HG03342 (cell line): ENCODE measurements at regions not wholly inside any gene's neighbourhood (a gene's known extent, or its start where the extent isn't known, plus 50 kb on each side); places are given as distances from the start of the nearest gene placed in this dataset.

Experiments
- ATAC-seq: cut with Tn5 transposase; IDR thresholded peaks from one replicate; pipeline ENCODE4 v1.9.1; 2021; ENCODE audit warnings: mild to moderate bottlenecking, moderate library complexity; ENCODE audit not compliant: unreplicated experiment

- ATAC-seq: no peak
Measured at GRCh38 chr5:125564317-125564975, 818.0 kb upstream of the ZNF608 start.

GRCh38 chr5:125574491-125575044 lies 828.1 kb upstream of the ZNF608 start:
- no peak for ATAC-seq

GRCh38 chr5:125575171-125575890 lies 828.9 kb upstream of the ZNF608 start:
- ATAC-seq: no peak

DNA sequence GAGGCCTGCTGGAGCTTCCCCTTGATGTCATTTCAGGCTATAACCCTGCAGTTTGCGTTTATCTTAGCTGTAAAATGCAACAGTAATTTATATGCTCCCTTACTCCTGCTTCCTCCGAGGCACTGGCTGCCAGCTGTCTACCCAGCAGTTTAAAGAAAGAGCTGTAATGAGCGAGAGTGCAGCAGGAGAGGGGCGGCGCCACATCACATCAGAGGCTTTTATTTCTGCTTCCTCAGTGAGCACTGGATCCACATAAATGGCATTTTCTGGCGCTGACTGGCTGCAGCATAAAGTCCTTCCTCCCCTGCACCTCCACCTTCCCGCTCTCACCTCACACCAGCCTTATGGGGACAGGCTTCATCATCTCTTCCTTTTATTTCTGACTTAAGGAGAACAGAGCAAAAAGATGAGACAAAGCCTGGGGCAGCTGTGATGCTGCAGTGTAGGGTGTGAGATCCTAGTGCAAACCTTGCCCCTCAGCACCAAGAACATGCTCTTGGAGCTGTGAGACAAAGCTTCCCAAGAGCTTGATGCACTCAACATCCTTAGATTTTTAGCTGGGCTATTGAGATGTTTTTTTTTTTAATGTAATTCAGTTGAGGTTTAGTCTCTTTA lies 829.6 kb upstream of the ZNF608 start:
- no peak for ATAC-seq

DNA sequence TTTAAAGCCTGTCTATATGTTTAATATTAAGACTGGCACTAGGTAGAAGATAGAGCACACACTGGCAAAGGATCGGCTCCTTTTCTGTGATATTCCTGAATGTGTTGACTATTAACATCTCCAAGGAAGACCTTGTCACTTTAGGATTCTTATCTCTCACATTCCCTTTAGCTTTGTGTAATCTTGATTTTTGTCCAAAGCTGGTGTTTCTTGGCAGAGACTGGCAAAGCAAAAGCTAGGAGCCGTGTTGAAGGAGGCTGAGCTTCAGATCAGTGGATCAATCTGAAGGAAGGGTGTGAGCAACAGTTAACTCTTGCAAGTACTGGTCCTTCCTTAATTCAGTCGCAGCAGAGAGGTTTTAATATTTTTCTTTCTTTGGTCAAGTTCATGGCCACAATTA lies 830.4 kb upstream of the ZNF608 start:
- ATAC-seq: no peak

DNA sequence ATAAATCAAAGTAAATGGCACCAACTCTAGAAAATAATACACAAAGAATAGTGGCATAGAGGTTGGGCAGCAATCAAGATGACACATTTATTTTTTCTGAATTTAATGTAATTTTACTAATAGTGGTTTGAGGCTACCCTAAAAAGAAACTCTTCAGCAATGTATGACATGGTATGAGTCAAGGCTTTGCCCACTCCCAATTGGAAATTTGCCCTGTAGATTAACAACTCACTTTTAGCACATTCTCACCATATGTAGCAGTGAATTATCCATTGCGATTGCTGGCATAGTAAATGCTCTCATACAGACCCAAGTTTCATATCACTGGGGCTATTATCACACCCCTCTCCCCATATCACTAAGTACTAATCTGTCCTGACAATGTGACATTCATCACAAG lies 832.1 kb upstream of the ZNF608 start:
- ATAC-seq: no peak

DNA sequence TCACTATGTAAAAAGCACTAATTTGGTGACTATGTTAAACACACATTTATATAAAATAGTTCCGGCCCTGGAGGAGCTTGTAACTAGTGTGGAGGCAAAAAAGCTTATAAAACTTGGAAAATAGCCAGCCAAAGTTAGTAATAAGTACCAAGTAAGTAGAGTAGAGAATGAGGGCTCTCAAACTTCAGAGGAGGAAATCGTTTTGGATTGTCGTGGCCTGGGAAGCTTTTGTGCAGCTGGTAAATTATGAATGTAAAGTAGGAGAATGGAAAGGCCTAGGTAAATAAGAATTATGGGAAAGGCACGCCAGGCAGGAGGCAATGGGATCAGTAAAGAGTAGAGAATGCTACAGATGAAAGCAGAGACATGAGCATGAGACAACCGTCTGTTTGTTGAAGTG lies 832.7 kb upstream of the ZNF608 start:
- no peak for ATAC-seq

DNA sequence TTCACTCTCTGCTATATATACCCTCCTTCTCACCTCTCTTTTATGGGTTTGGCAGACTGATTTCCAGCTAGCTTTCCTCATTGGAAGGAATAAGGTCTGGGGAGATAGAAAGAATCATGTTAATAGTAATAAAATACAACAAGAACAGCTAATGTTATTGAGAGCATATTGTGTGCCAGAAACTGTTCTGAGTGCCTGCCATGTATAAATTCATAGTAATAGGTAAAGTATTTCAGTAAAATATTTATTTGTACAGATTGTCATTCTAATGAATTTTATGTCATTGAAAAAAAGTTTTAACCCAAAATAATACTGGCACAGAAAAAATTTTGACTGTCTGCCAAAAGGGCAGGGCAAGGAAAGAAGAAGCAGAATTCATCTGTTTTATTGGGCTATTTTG lies 834.9 kb upstream of the ZNF608 start:
- no peak for ATAC-seq

GRCh38 chr5:125582352-125582751 lies 835.9 kb upstream of the ZNF608 start:
- ATAC-seq: no peak

GRCh38 chr5:125583321-125584139 lies 837.1 kb upstream of the ZNF608 start:
- no peak for ATAC-seq

DNA sequence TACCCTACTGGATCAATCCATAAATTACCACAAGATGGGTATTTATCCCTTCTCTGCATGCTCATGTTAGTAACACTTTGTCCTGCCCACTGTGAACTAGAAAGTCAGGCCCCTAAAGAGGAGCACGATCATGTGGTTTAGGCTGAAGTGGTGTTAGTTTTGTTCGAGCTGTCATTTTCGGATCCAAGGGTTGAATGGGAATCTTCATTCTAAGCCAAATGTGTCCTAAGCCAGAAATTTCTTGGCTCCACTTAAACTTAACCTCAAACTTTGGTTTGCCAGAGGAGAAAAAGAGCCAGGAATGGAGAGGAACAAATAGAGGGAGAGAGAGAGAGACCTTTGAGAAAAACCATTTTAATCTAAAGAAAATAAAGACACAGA lies 837.7 kb upstream of the ZNF608 start:
- ATAC-seq: no peak

- no peak for ATAC-seq
Measured at GRCh38 chr5:125587631-125588030, 835.6 kb upstream of the GRAMD2B start.

DNA sequence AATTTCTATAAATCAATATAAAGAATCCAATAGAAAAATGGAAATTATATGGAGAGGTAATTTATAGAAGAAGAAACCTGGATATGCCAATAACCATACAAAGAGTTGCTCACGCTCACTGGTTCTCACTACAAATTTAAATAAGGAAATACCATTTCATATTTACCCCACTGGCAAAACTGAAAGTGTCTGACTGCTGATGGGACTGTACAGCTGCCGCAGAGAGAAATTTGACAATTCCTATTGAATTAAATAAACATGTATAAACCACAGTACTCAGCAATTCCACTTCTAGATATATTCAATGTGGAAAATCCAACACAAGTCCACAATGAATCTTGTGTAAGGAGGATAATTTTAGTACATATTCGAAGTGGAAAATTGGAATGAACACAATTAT lies 830.4 kb upstream of the GRAMD2B start:
- no peak for ATAC-seq

DNA sequence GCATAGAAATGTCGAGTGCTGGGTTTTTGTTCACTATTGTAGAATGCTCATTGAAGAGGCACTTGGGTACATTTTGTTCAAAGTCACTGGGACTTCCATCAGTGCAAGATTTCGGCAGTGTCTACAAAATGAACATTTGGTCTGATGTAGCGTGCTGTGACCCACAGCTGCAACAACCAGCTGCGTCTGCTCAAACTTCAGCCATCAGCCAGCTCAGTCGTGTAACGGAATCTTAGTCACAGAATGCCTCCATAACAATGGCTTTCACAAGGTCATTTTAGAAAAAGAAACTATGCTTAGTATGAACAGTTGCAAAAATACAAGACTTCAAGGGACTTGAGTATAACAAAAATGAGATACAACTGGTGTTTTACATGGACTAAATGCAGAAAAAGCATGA lies 828.1 kb upstream of the GRAMD2B start:
- no peak for ATAC-seq

- no peak for ATAC-seq
Measured at GRCh38 chr5:125595845-125596244, 827.4 kb upstream of the GRAMD2B start.

DNA sequence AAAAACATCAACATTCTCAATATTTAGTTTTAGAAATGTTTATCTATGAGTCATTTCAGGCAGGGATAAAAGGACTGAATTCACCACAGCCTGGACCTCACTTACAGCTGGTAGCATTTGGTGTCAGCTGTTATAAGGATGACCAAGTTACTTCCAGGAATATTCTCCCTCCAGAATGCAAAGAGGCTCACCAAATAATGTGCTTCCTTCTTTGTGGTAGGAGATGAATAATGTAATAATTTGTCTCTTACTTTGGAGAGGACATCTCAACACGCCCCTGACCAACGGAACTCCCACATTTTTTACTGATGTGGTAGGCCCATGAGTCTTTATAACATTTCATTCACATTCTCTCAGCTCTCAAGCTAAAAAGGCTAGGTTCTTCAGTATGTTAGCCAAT lies 825.9 kb upstream of the GRAMD2B start:
- ATAC-seq: no peak

DNA sequence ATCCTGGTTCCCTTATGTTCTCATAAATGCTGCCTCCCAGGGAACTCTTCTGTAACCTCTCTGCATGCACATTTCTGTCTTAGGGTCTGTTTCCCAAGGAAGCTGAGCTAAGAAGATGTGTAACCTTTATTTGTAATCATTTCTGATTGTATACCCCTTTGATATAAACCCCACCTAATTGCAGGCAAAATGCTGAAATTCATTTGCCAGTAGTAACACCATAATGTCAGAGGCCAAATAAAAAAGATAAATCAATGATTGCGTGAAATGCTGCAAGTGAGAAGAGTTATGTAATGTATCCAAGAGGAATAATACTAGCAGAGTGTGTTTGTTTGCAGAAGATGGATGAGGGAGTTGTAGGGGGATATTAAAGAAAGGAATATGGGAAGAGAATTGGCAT lies 822.6 kb upstream of the GRAMD2B start:
- ATAC-seq: no peak

DNA sequence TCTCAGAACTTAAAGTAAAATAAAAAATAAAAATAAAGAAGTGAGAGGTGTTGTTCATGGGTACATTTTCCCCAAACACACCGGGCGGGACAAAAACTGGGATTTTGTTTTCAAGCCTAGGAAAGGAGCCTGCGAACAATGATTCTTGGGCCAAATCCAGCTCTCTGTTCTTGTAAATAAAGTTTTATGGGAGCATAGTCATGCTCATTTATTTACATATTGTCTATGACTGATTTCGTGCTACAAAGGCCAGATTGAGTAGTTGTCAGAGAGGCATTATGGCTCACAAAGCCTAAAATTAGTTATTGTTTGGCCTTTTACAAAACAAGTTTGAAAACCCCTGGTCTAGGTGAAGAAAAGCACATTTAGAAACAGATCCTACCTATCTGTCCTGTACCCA lies 821.0 kb upstream of the GRAMD2B start:
- no peak for ATAC-seq

GRCh38 chr5:125603321-125603720 lies 819.9 kb upstream of the GRAMD2B start:
- ATAC-seq: no peak

- ATAC-seq: no peak
Measured at GRCh38 chr5:125604104-125604503, 819.1 kb upstream of the GRAMD2B start.

DNA sequence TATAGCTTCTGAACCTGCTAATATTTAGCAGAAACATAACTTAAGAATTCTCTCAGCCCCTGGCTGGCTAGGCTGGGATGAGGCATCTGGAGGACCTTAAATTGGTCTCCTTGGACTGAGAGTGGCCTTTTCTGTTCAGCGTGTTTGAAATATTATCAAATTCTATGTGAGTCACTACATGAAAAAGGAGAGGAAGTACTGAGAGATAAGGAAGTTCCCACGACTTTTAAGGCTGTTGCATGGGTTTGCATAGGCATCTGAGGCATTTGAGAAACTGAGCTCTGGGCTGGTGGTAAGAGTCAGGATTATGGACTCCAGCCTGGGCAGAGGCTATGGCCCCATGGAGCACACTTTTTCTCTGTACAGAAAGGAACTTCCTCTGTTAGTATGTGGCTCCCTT lies 816.2 kb upstream of the GRAMD2B start:
- ATAC-seq: no peak
